Bronchial epithelial cell (primary cell): ENCODE measurements at regions not wholly inside any gene's neighbourhood (a gene's known extent, or its start where the extent isn't known, plus 50 kb on each side); places are given as distances from the start of the nearest gene placed in this dataset.

Source experiments
- DNase-seq: peaks from one replicate; pipeline ENCODE4 v3.0.0-alpha.2; 2010; ENCODE audit warnings: low read depth
- FAIRE-seq: peaks from 2 replicates; lab custom pipeline; 2011; peaks lifted over from hg19 to GRCh38; lab: Jason Lieb, UNC
- H3K27me3 ChIP-seq: 2 replicates; pipeline ENCODE4 v1.5.1; 2011; ENCODE audit warnings: low read length; ENCODE audit not compliant: control insufficient read depth, insufficient read depth
- H3K36me3 ChIP-seq: 2 replicates; pipeline ENCODE4 v1.5.1; 2011; ENCODE audit warnings: low read length; ENCODE audit not compliant: control insufficient read depth, insufficient read depth
- H3K4me3 ChIP-seq: 2 replicates; pipeline ENCODE4 v1.5.1; 2011; ENCODE audit warnings: mild to moderate bottlenecking, low read depth, low read length, control low read depth
- CTCF ChIP-seq: IDR thresholded peaks from 2 replicates; pipeline ENCODE4 v1.5.1; 2011; ENCODE audit warnings: mild to moderate bottlenecking, moderate library complexity, low read length, control low read depth, inconsistent platforms; ENCODE audit not compliant: insufficient read depth, severe bottlenecking

DNA sequence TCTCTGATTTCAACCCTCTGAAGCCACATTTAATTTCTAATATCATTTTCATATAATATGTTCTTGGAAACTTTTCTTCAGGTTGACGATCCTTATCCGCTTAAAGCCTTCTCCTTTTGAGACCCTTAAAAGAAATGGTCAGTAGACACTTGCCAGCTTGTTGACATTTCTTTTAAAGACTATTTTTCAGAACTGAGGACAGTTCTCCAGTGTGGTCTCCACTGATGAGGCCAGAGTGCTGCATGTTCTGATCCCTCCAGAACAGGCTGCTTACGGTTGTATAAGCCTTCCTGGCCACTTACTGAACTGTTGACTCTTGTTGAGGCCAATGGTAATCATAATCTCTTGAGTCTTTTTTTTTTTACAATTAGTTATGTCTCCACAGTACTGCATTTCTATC lies 477.3 kb downstream of the FGF9 start:
- Histone ChIP-seq H3K4me3 (no peak overlapping the region), H3K27me3 (no peaks in the 10 kb centered on the region), H3K36me3 (no peaks in the 10 kb centered on the region)
- no peak for FAIRE-seq
- no peak for DNase-seq
- no peak for TF ChIP-seq CTCF

DNA sequence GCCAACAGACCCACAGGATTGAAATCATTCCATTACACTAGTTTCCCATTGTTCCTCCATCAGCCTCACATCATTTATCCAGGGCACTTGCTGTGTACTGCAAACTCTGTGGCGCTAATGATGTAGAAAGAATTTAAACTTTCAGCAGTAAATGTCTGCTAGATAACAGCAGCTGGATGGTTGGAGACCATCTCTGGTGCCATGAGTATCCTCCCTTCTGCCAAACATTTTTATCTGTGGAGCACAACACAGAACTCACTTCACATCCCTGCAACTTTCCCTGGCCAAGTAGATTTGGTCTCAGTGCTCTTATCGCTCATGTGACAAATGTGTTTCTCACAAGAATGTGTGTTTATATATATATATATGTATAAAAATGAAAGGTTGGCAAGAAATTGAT lies 481.9 kb downstream of the FGF9 start:
- Histone ChIP-seq H3K27me3 (no peaks in the 10 kb centered on the region), H3K36me3 (no peaks in the 10 kb centered on the region), H3K4me3 (no peak overlapping the region)
- no peak for TF ChIP-seq CTCF
- no peak for DNase-seq
- FAIRE-seq: no peak

GRCh38 chr13:22154041-22154440 lies 483.2 kb downstream of the FGF9 start:
- FAIRE-seq: no peak
- no peak for DNase-seq
- no peaks in the 10 kb centered on the region for H3K36me3 ChIP-seq
- H3K4me3 ChIP-seq: no peak overlapping the region
- no peak for TF ChIP-seq CTCF
- H3K27me3 ChIP-seq: no peaks in the 10 kb centered on the region

GRCh38 chr13:22161871-22162270 lies 491.0 kb downstream of the FGF9 start:
- Histone ChIP-seq H3K4me3 (no peak overlapping the region), H3K36me3 (no peaks in the 10 kb centered on the region), H3K27me3 (no peaks in the 10 kb centered on the region)
- TF ChIP-seq CTCF: no peak
- DNase-seq (no peak), FAIRE-seq (no peak)

DNA sequence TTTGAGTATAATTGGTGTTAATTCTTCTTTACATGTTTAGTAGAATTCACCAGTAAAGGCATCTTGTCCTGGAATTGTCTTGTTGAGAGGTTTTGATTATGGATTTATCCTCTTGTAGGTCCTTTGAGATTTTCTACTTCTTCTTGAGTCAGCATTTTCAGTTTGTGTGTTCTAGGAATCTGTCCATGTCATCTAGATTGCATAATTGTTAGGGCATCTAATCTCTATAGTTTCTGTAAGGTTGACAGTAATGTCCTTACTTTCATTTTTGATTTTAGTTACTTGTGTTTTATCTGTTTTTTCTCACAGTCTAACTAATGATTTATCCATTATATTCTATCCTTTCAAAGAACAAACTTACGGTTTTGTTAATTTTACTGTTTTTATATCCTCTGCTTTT lies 492.0 kb downstream of the FGF9 start:
- no peak for DNase-seq
- no peak overlapping the region for H3K4me3 ChIP-seq
- H3K27me3 ChIP-seq: no peaks in the 10 kb centered on the region
- no peak for FAIRE-seq
- H3K36me3 ChIP-seq: no peaks in the 10 kb centered on the region
- TF ChIP-seq CTCF: no peak

GRCh38 chr13:22168437-22169190 lies 497.7 kb downstream of the FGF9 start:
- Histone ChIP-seq H3K36me3 (no peaks in the 10 kb centered on the region), H3K27me3 (no peaks in the 10 kb centered on the region), H3K4me3 (no peak overlapping the region)
- FAIRE-seq: no peak
- DNase-seq: no peak
- TF ChIP-seq CTCF: no peak
